ENCODE measurements at regions not wholly inside any gene's neighbourhood (a gene's known extent, or its start where the extent isn't known, plus 50 kb on each side); places are given as distances from the start of the nearest gene placed in this dataset.

GRCh38 chr2:104648376-104648775, 205.5 kb upstream of the POU3F3 start:
- Mint-ChIP-seq H3K27me3 (ENCODE audit: insufficient read depth) (no peaks in the 10 kb centered on the region), H3K9me3 (no peaks in the 10 kb centered on the region), H3K27ac (no peak overlapping the region), H3K36me3 (ENCODE audit: low read depth) (no peaks in the 10 kb centered on the region), H3K4me1 (no peaks in the 10 kb centered on the region), H3K4me3 (no peak overlapping the region)
- Histone ChIP-seq H3K36me3 (ENCODE audit: control insufficient read depth, insufficient read depth, low read length) (no peaks in the 10 kb centered on the region), H3K9ac (ENCODE audit: extremely low read depth, low read length, poor library complexity, severe bottlenecking) (no peak overlapping the region), H3K4me1 (ENCODE audit: control insufficient read depth, insufficient read depth, low read length) (no peaks in the 10 kb centered on the region), H3K27ac (ENCODE audit: low read depth, low read length) (no peak overlapping the region), H3K9me3 (ENCODE audit: control insufficient read depth, low read length) (no peaks in the 10 kb centered on the region), H3K4me3 (ENCODE audit: low read length) (no peak overlapping the region), H3K27me3 (ENCODE audit: control insufficient read depth, insufficient read depth, low read length, poor library complexity, severe bottlenecking) (peaks cover 5% of the 10 kb centered on the region)
- DNase-seq, result no peak
- TF ChIP-seq, protein P1, sequence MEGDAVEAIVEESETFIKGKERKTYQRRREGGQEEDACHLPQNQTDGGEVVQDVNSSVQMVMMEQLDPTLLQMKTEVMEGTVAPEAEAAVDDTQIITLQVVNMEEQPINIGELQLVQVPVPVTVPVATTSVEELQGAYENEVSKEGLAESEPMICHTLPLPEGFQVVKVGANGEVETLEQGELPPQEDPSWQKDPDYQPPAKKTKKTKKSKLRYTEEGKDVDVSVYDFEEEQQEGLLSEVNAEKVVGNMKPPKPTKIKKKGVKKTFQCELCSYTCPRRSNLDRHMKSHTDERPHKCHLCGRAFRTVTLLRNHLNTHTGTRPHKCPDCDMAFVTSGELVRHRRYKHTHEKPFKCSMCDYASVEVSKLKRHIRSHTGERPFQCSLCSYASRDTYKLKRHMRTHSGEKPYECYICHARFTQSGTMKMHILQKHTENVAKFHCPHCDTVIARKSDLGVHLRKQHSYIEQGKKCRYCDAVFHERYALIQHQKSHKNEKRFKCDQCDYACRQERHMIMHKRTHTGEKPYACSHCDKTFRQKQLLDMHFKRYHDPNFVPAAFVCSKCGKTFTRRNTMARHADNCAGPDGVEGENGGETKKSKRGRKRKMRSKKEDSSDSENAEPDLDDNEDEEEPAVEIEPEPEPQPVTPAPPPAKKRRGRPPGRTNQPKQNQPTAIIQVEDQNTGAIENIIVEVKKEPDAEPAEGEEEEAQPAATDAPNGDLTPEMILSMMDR (conservative IDR thresholded peaks at IDR 0.05), result no peak
- WGBS, 2 experiments (ENCODE audit: insufficient coverage in 1 of 2, insufficient read length in 1 of 2), result 75 to 87% methylated on average over 1 of the region's 2 CpGs

GRCh38 chr2:104649866-104650265, 204.0 kb upstream of the POU3F3 start:
- H3K4me1 ChIP-seq (ENCODE audit: control insufficient read depth, insufficient read depth, low read length), result no peaks in the 10 kb centered on the region
- H3K27me3 ChIP-seq (ENCODE audit: control insufficient read depth, insufficient read depth, low read length, poor library complexity, severe bottlenecking), result peaks cover 5% of the 10 kb centered on the region
- no peak overlapping the region for H3K27ac Mint-ChIP-seq
- no peak overlapping the region for H3K4me3 Mint-ChIP-seq
- peaks cover 2% of the 10 kb centered on the region for H3K27me3 Mint-ChIP-seq (ENCODE audit: insufficient read depth)
- H3K4me3 ChIP-seq (ENCODE audit: low read length), result no peak overlapping the region
- no peaks in the 10 kb centered on the region for H3K9me3 ChIP-seq (ENCODE audit: control insufficient read depth, low read length)
- TF ChIP-seq, protein P1 (conservative IDR thresholded peaks at IDR 0.05), result no peak
- WGBS, 2 experiments (ENCODE audit: insufficient coverage in 1 of 2, insufficient read length in 1 of 2), result 93 to 100% methylated on average over 1 of the region's 1 CpG
- H3K9ac ChIP-seq (ENCODE audit: extremely low read depth, low read length, poor library complexity, severe bottlenecking), result no peak overlapping the region
- no peaks in the 10 kb centered on the region for H3K36me3 Mint-ChIP-seq (ENCODE audit: low read depth)
- no peaks in the 10 kb centered on the region for H3K36me3 ChIP-seq (ENCODE audit: control insufficient read depth, insufficient read depth, low read length)
- H3K9me3 Mint-ChIP-seq, result no peaks in the 10 kb centered on the region
- no peak for DNase-seq
- no peak overlapping the region for H3K27ac ChIP-seq (ENCODE audit: low read depth, low read length)
- no peaks in the 10 kb centered on the region for H3K4me1 Mint-ChIP-seq

DNA sequence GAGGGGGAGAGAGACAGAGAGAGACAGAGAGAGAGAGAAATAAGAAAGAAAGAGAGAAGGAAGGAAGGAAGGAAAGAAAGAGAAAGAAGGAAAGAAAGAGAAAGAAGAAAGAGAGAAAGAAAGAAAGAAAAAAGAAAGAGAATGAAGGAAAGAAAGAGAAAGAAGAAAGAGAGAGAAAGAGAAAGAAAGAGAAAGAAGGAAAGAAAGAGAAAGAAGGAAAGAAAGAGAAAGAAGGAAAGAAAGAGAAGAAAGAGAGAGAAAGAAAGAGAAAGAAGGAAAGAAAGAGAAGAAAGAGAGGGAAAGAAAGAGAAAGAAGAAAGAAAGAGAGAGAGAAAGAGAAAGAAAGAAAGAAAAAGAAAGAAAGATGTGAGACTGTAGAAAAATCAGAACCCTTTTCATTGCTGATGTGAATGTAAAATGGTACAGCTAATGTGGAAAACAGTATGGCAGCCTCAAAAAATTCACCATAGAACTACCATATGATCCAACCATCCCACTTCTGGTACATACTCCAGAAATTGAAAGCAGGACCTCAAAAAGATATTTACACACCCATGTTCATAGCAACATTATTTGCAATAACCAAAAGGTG, 203.4 kb upstream of the POU3F3 start:
- H3K27ac Mint-ChIP-seq, result no peak overlapping the region
- no peak overlapping the region for H3K4me3 Mint-ChIP-seq
- no peaks in the 10 kb centered on the region for H3K36me3 Mint-ChIP-seq (ENCODE audit: low read depth)
- H3K9me3 Mint-ChIP-seq, result no peaks in the 10 kb centered on the region
- Histone ChIP-seq H3K36me3 (ENCODE audit: control insufficient read depth, insufficient read depth, low read length) (no peaks in the 10 kb centered on the region), H3K27me3 (ENCODE audit: control insufficient read depth, insufficient read depth, low read length, poor library complexity, severe bottlenecking) (peaks cover 5% of the 10 kb centered on the region), H3K4me3 (ENCODE audit: low read length) (no peak overlapping the region), H3K27ac (ENCODE audit: low read depth, low read length) (no peak overlapping the region), H3K9me3 (ENCODE audit: control insufficient read depth, low read length) (no peaks in the 10 kb centered on the region), H3K4me1 (ENCODE audit: control insufficient read depth, insufficient read depth, low read length) (no peaks in the 10 kb centered on the region), H3K9ac (ENCODE audit: extremely low read depth, low read length, poor library complexity, severe bottlenecking) (no peak overlapping the region)
- no peak for DNase-seq
- H3K4me1 Mint-ChIP-seq, result no peaks in the 10 kb centered on the region
- H3K27me3 Mint-ChIP-seq (ENCODE audit: insufficient read depth), result peaks cover 2% of the 10 kb centered on the region
- TF ChIP-seq, protein P1 (conservative IDR thresholded peaks at IDR 0.05), result no peak
